H9 (cell line): ENCODE measurements at regions not wholly inside any gene's neighbourhood (a gene's known extent, or its start where the extent isn't known, plus 50 kb on each side); places are given as distances from the start of the nearest gene placed in this dataset.

Experiments
- DNase-seq: peaks from one replicate; pipeline ENCODE4 v3.0.0-alpha.2; 2017
- H2AFZ ChIP-seq: one replicate; pipeline ENCODE4 v1.6.1; 2013; ENCODE audit warnings: mild to moderate bottlenecking, low read length, control low read depth, moderate library complexity
- H2AK5ac ChIP-seq: 2 replicates; pipeline ENCODE4 v1.6.1; 2013; ENCODE audit warnings: low read length, control low read depth, mixed read lengths; ENCODE audit not compliant: insufficient read length
- H2BK120ac ChIP-seq: one replicate; pipeline ENCODE4 v1.6.1; 2013; ENCODE audit warnings: low read depth, mild to moderate bottlenecking, low read length, control low read depth, inconsistent platforms; ENCODE audit not compliant: poor library complexity, severe bottlenecking
- H2BK12ac ChIP-seq: 2 replicates; pipeline ENCODE4 v1.6.1; 2013; ENCODE audit warnings: low read length, control low read depth, mixed read lengths, low read depth; ENCODE audit not compliant: insufficient read length
- H2BK15ac ChIP-seq: 2 replicates; pipeline ENCODE4 v1.6.1; 2013; ENCODE audit warnings: low read depth, low read length, control low read depth
- H2BK20ac ChIP-seq: one replicate; pipeline ENCODE4 v1.6.1; 2013; ENCODE audit warnings: low read depth, mild to moderate bottlenecking, low read length, control low read depth, inconsistent platforms; ENCODE audit not compliant: poor library complexity, severe bottlenecking
- H2BK5ac ChIP-seq: 2 replicates; pipeline ENCODE4 v1.6.1; 2013; ENCODE audit warnings: low read length, control low read depth, mixed read lengths; ENCODE audit not compliant: insufficient read length
- H3K14ac ChIP-seq: 2 replicates; pipeline ENCODE4 v1.6.1; 2013; ENCODE audit warnings: low read length, control low read depth; ENCODE audit not compliant: insufficient read depth
- H3K18ac ChIP-seq: 2 replicates; pipeline ENCODE4 v1.6.1; 2013; ENCODE audit warnings: low read depth, mild to moderate bottlenecking, mixed read lengths, low read length, control low read depth; ENCODE audit not compliant: insufficient read length
- H3K23ac ChIP-seq: 2 replicates; pipeline ENCODE4 v1.6.1; 2013; ENCODE audit warnings: low read length, control low read depth, mixed read lengths, low read depth; ENCODE audit not compliant: insufficient read length
- H3K23me2 ChIP-seq: 2 replicates; pipeline ENCODE4 v1.6.1; 2013; ENCODE audit warnings: low read depth, mild to moderate bottlenecking, mixed read lengths, low read length, control low read depth; ENCODE audit not compliant: insufficient read length, poor library complexity, severe bottlenecking
- H3K27ac ChIP-seq: 2 replicates; pipeline ENCODE4 v1.5.1; 2013; ENCODE audit warnings: low read length, control low read depth, mixed read lengths, low read depth; ENCODE audit not compliant: insufficient read length
- H3K27me3 ChIP-seq: 2 replicates; pipeline ENCODE4 v1.6.1; 2013; ENCODE audit warnings: low read length, control low read depth, inconsistent platforms; ENCODE audit not compliant: insufficient read depth
- H3K4ac ChIP-seq: 2 replicates; pipeline ENCODE4 v1.6.1; 2013; ENCODE audit warnings: low read depth, mild to moderate bottlenecking, control low read depth, inconsistent platforms, low read length, moderate library complexity
- H3K4me1 ChIP-seq: 2 replicates; pipeline ENCODE4 v1.6.1; 2013; ENCODE audit warnings: low read length, control low read depth, inconsistent platforms; ENCODE audit not compliant: insufficient read depth
- H3K4me2 ChIP-seq: 2 replicates; pipeline ENCODE4 v1.6.1; 2013; ENCODE audit warnings: low read length, control low read depth, mixed read lengths; ENCODE audit not compliant: insufficient read length, insufficient read depth
- H3K56ac ChIP-seq: 2 replicates; pipeline ENCODE4 v1.6.1; 2013; ENCODE audit warnings: low read depth, mild to moderate bottlenecking, mixed read lengths, low read length, control low read depth; ENCODE audit not compliant: insufficient read length
- H3K79me1 ChIP-seq: 2 replicates; pipeline ENCODE4 v1.6.1; 2013; ENCODE audit warnings: low read depth, mild to moderate bottlenecking, moderate library complexity, low read length, control low read depth, inconsistent platforms; ENCODE audit not compliant: insufficient read depth, poor library complexity, severe bottlenecking
- H3K79me2 ChIP-seq: 2 replicates; pipeline ENCODE4 v1.6.1; 2013; ENCODE audit warnings: low read length, control low read depth, inconsistent platforms; ENCODE audit not compliant: insufficient read depth
- H3K9ac ChIP-seq: 2 replicates; pipeline ENCODE4 v1.6.1; 2013; ENCODE audit warnings: low read length, control low read depth, mixed read lengths; ENCODE audit not compliant: insufficient read length; ENCODE audit errors: extremely low read depth
- H3K9me3 ChIP-seq: one replicate; pipeline ENCODE4 v1.6.1; 2013; ENCODE audit warnings: low read depth, low read length, inconsistent platforms; ENCODE audit not compliant: control insufficient read depth
- H3T11ph ChIP-seq: one replicate; pipeline ENCODE4 v1.6.1; 2013; ENCODE audit warnings: mild to moderate bottlenecking, low read length, control low read depth, inconsistent platforms
- H4K20me1 ChIP-seq: one replicate; pipeline ENCODE4 v1.6.1; 2013; ENCODE audit not compliant: control insufficient read depth, insufficient read length, insufficient read depth
- H4K5ac ChIP-seq: 2 replicates; pipeline ENCODE4 v1.6.1; 2013; ENCODE audit warnings: low read depth, mild to moderate bottlenecking, mixed read lengths, low read length, control low read depth; ENCODE audit not compliant: insufficient read length
- H4K8ac ChIP-seq: replicated peaks from 2 replicates; pipeline ENCODE4 v1.6.1; 2013; ENCODE audit warnings: low read length, control low read depth, mixed read lengths, low read depth; ENCODE audit not compliant: insufficient read length
- H4K91ac ChIP-seq: 2 replicates; pipeline ENCODE4 v1.6.1; 2013; ENCODE audit warnings: low read depth, mild to moderate bottlenecking, moderate library complexity, mixed read lengths, low read length, control low read depth; ENCODE audit not compliant: insufficient read length
- H3K27ac Mint-ChIP-seq, 3 experiments: 2 replicates in 2 of 3; 3 replicates in 1 of 3; pipeline ENCODE4 v1.8.0; 2020 to 2021; ENCODE audit warnings: mixed read lengths in 3 of 3, mild to moderate bottlenecking in 1 of 3, moderate library complexity in 1 of 3
- H3K27me3 Mint-ChIP-seq: 2 replicates; pipeline ENCODE4 v1.8.0; 2021; ENCODE audit warnings: low read depth, mild to moderate bottlenecking, moderate library complexity, mixed read lengths
- H3K36me3 Mint-ChIP-seq, 3 experiments: 2 replicates in 2 of 3; 3 replicates in 1 of 3; pipeline ENCODE4 v1.8.0; 2020 to 2021; ENCODE audit warnings: low read depth in 3 of 3, mixed read lengths in 3 of 3; ENCODE audit not compliant: insufficient read depth in 1 of 3
- H3K4me1 Mint-ChIP-seq, 2 experiments: 2 replicates each; pipeline ENCODE4 v1.8.0; 2020; ENCODE audit warnings: mixed read lengths in 2 of 2
- H3K4me3 Mint-ChIP-seq, 2 experiments: 2 replicates in 1 of 2; 3 replicates in 1 of 2; pipeline ENCODE4 v1.8.0; 2020 to 2021; ENCODE audit warnings: mild to moderate bottlenecking in 2 of 2, mixed read lengths in 2 of 2, moderate library complexity in 1 of 2
- H3K9me3 Mint-ChIP-seq, 2 experiments: 2 replicates in 1 of 2; 3 replicates in 1 of 2; pipeline ENCODE4 v1.8.0; 2020; ENCODE audit warnings: mild to moderate bottlenecking in 2 of 2, mixed read lengths in 2 of 2, moderate library complexity in 1 of 2
- CTCF ChIP-seq: fragments of 200-600 bp; sonication (generic); conservative IDR thresholded peaks from 3 replicates; pipeline ENCODE4 v1.8.0; 2021; ENCODE audit warnings: antibody characterized with exemption, mild to moderate bottlenecking
- WGBS: extraction: QIAGEN DNeasy Blood & Tissue Kit; methylation state at CpG from one replicate; pipeline ENCODE4 v1.1.7; 2013; ENCODE audit warnings: missing lambda C conversion rate, low lambda C conversion rate, mixed read lengths; ENCODE audit not compliant: insufficient read length; ENCODE audit errors: extremely low coverage; 5-methylcytosine and 5-hydroxymethylcytosine counted together

- DNase-seq: peak; percentile 76
- peaks cover 81% of the 10 kb centered on the region for H3K27me3 Mint-ChIP-seq
- H2BK20ac ChIP-seq: no peak overlapping the region
- H3K79me2 ChIP-seq: no peaks in the 10 kb centered on the region
- H3K4me1 Mint-ChIP-seq: peaks cover 19 to 28% of the 10 kb centered on the region in 2 experiments
- H3K4me2 ChIP-seq: peak overlapping the region; percentile 38
- no peak overlapping the region for H4K91ac ChIP-seq
- H4K5ac ChIP-seq: no peak overlapping the region
- no peak for TF ChIP-seq CTCF
- H3K27ac Mint-ChIP-seq: no peak overlapping the region
- no peak overlapping the region for H3K4ac ChIP-seq
- no peak overlapping the region for H2AFZ ChIP-seq
- H2BK5ac ChIP-seq: no peak overlapping the region
- no peaks in the 10 kb centered on the region; the same call in 1 of the 2 replicates for H3K4me1 ChIP-seq
- no peak overlapping the region for H3K23ac ChIP-seq
- H3K79me1 ChIP-seq: no peaks in the 10 kb centered on the region
- no peaks in the 10 kb centered on the region for H4K20me1 ChIP-seq
- H3K56ac ChIP-seq: no peak overlapping the region
- H2BK12ac ChIP-seq: no peak overlapping the region
- H3K18ac ChIP-seq: no peak overlapping the region
- WGBS: no CpG with 5 or more reads among the region's 107 CpGs
- H2BK15ac ChIP-seq: no peak overlapping the region
- no peaks in the 10 kb centered on the region; a peak in 1 of 7 replicates for H3K36me3 Mint-ChIP-seq
- H3K23me2 ChIP-seq: peaks cover 31% of the 10 kb centered on the region
- H4K8ac ChIP-seq: no peak overlapping the region
- H2BK120ac ChIP-seq: no peak overlapping the region
- peaks cover 33% of the 10 kb centered on the region for H3K27me3 ChIP-seq
- no peak overlapping the region for H3K14ac ChIP-seq
- H3K9ac ChIP-seq: no peak overlapping the region
- H3K4me3 Mint-ChIP-seq: peak overlapping the region; percentile 48 to 78
- no peak overlapping the region for H2AK5ac ChIP-seq
- no peak overlapping the region for H3K27ac ChIP-seq
- no peak overlapping the region for H3T11ph ChIP-seq
- H3K9me3 ChIP-seq: no peaks in the 10 kb centered on the region
- H3K9me3 Mint-ChIP-seq: peaks cover 0 to 2% of the 10 kb centered on the region in 2 experiments; a peak in 1 of 5 replicates
These were observed 116.4 kb upstream of the SMURF2 start for GRCh38 chr17:64778240-64779097.
